ENCODE measurements at regions not wholly inside any gene's neighbourhood (a gene's known extent, or its start where the extent isn't known, plus 50 kb on each side); places are given as distances from the start of the nearest gene placed in this dataset.

GRCh38 chr3:55207744-55208143, 279.4 kb downstream of the WNT5A start:
- no peak for TF ChIP-seq POLR2AphosphoS5 (IDR thresholded peaks at IDR 0.05)
- TF ChIP-seq POLR2A (IDR thresholded peaks at IDR 0.05): no peak
- TF ChIP-seq, protein P1, sequence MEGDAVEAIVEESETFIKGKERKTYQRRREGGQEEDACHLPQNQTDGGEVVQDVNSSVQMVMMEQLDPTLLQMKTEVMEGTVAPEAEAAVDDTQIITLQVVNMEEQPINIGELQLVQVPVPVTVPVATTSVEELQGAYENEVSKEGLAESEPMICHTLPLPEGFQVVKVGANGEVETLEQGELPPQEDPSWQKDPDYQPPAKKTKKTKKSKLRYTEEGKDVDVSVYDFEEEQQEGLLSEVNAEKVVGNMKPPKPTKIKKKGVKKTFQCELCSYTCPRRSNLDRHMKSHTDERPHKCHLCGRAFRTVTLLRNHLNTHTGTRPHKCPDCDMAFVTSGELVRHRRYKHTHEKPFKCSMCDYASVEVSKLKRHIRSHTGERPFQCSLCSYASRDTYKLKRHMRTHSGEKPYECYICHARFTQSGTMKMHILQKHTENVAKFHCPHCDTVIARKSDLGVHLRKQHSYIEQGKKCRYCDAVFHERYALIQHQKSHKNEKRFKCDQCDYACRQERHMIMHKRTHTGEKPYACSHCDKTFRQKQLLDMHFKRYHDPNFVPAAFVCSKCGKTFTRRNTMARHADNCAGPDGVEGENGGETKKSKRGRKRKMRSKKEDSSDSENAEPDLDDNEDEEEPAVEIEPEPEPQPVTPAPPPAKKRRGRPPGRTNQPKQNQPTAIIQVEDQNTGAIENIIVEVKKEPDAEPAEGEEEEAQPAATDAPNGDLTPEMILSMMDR (IDR thresholded peaks at IDR 0.05): no peak
- TF ChIP-seq EP300 (IDR thresholded peaks at IDR 0.05): no peak
- H3K27me3 ChIP-seq: no peaks in the 10 kb centered on the region
- no peaks in the 10 kb centered on the region for H3K4me1 ChIP-seq
- no peak overlapping the region for H3K27ac ChIP-seq
- no peak for ATAC-seq
- H3K9me3 ChIP-seq: no peaks in the 10 kb centered on the region
- H3K4me3 ChIP-seq: no peak overlapping the region
- no peaks in the 10 kb centered on the region for H3K36me3 ChIP-seq

- no peaks in the 10 kb centered on the region for H3K9me3 ChIP-seq
- no peak overlapping the region for H3K4me3 ChIP-seq
- H3K27ac ChIP-seq: no peak overlapping the region
- no peaks in the 10 kb centered on the region for H3K27me3 ChIP-seq
- WGBS, 2 donors (ENCODE audit: low coverage in 1 of 2): 77 to 80% methylated on average over 1 of the region's 1 CpG
- H3K36me3 ChIP-seq: no peaks in the 10 kb centered on the region
- TF ChIP-seq EP300 (IDR thresholded peaks at IDR 0.05): no peak
- no peak for TF ChIP-seq POLR2AphosphoS5 (IDR thresholded peaks at IDR 0.05)
- TF ChIP-seq POLR2A (IDR thresholded peaks at IDR 0.05): no peak
- TF ChIP-seq, protein P1 (IDR thresholded peaks at IDR 0.05): no peak
- ATAC-seq: no peak
- H3K4me1 ChIP-seq: no peaks in the 10 kb centered on the region
These were observed 278.1 kb upstream of the LRTM1 start for GRCh38 chr3:55205990-55206389.

GRCh38 chr3:55204417-55204816, 276.6 kb upstream of the LRTM1 start:
- Histone ChIP-seq H3K27me3 (no peaks in the 10 kb centered on the region), H3K4me1 (no peaks in the 10 kb centered on the region), H3K36me3 (no peaks in the 10 kb centered on the region), H3K27ac (no peak overlapping the region), H3K4me3 (no peak overlapping the region), H3K9me3 (no peaks in the 10 kb centered on the region)
- TF ChIP-seq, protein P1 (IDR thresholded peaks at IDR 0.05): no peak
- no peak for TF ChIP-seq EP300 (IDR thresholded peaks at IDR 0.05)
- TF ChIP-seq POLR2AphosphoS5 (IDR thresholded peaks at IDR 0.05): no peak
- WGBS, 2 donors (ENCODE audit: low coverage in 1 of 2): 100% methylated on average over 1 of the region's 1 CpG; no CpG with 5 or more reads in 1 of the 2 donors
- no peak for ATAC-seq

- WGBS, 2 donors (ENCODE audit: low coverage in 1 of 2): 55 to 76% methylated on average over 4 of the region's 4 CpGs
- no peaks in the 10 kb centered on the region for H3K36me3 ChIP-seq
- no peaks in the 10 kb centered on the region for H3K27me3 ChIP-seq
- H3K9me3 ChIP-seq: no peaks in the 10 kb centered on the region
- TF ChIP-seq EP300 (IDR thresholded peaks at IDR 0.05): no peak
- no peak for TF ChIP-seq POLR2AphosphoS5 (IDR thresholded peaks at IDR 0.05)
- TF ChIP-seq POLR2A (IDR thresholded peaks at IDR 0.05): no peak
- TF ChIP-seq, protein P1 (IDR thresholded peaks at IDR 0.05): no peak
- no peak overlapping the region for H3K4me3 ChIP-seq
- no peak overlapping the region for H3K27ac ChIP-seq
- no peaks in the 10 kb centered on the region for H3K4me1 ChIP-seq
- ATAC-seq: no peak
These were observed 275.7 kb upstream of the LRTM1 start for GRCh38 chr3:55203546-55203945.

GRCh38 chr3:55203006-55203405, 275.1 kb upstream of the LRTM1 start:
- H3K27ac ChIP-seq: no peak overlapping the region

More at GRCh38 chr3:55203006-55203405, 275.1 kb upstream of the LRTM1 start:
- no peaks in the 10 kb centered on the region for H3K4me1 ChIP-seq
- 44 to 50% methylated on average over 4 of the region's 4 CpGs for WGBS, 2 donors (ENCODE audit: low coverage in 1 of 2)
- no peaks in the 10 kb centered on the region for H3K27me3 ChIP-seq
- no peak for TF ChIP-seq POLR2AphosphoS5 (IDR thresholded peaks at IDR 0.05)
- no peak for TF ChIP-seq EP300 (IDR thresholded peaks at IDR 0.05)
- no peak for TF ChIP-seq POLR2A (IDR thresholded peaks at IDR 0.05)
- TF ChIP-seq, protein P1 (IDR thresholded peaks at IDR 0.05): no peak
- no peak for ATAC-seq
- no peaks in the 10 kb centered on the region for H3K9me3 ChIP-seq
- no peaks in the 10 kb centered on the region for H3K36me3 ChIP-seq
- no peak overlapping the region for H3K4me3 ChIP-seq
